OCI-LY3 (cell line): ENCODE measurements at regions not wholly inside any gene's neighbourhood (a gene's known extent, or its start where the extent isn't known, plus 50 kb on each side); places are given as distances from the start of the nearest gene placed in this dataset.

Source experiments
- H2AFZ ChIP-seq: fragments of 200-600, 300-600 bp; shearing (Covaris generic); 2 replicates; pipeline ENCODE4 v1.6.0; 2014; ENCODE audit warnings: antibody characterized with exemption, low read depth, low read length
- H3K27ac ChIP-seq: fragments of 200-600, 300-600 bp; sonication (generic); 2 replicates; pipeline ENCODE4 v1.5.1; 2014; ENCODE audit warnings: mild to moderate bottlenecking, low read length, moderate library complexity, mixed read lengths
- H3K27me3 ChIP-seq: fragments of 200-600, 300-600 bp; sonication (generic); 2 replicates; pipeline ENCODE4 v1.6.1; 2014; ENCODE audit warnings: low read depth, low read length, mixed read lengths
- H3K36me3 ChIP-seq: fragments of 200-600, 300-600 bp; sonication (generic); replicated peaks from 2 replicates; pipeline ENCODE3; 2014; ENCODE audit warnings: low read depth, low read length, mixed read lengths
- H3K4me1 ChIP-seq: fragments of 300-600, 200-600 bp; sonication (generic); 2 replicates; pipeline ENCODE4 v1.6.1; 2014; ENCODE audit warnings: low read length, mixed read lengths
- H3K4me2 ChIP-seq: fragments of 200-600, 300-600 bp; sonication (generic); 2 replicates; pipeline ENCODE4 v1.6.1; 2014; ENCODE audit warnings: low read length, mixed read lengths
- H3K4me3 ChIP-seq: fragments of 300-600, 200-600 bp; sonication (generic); 2 replicates; pipeline ENCODE4 v1.5.1; 2014; ENCODE audit warnings: antibody characterized with exemption, mild to moderate bottlenecking, low read length, moderate library complexity
- H3K79me2 ChIP-seq: fragments of 300-600, 200-600 bp; shearing (Covaris generic); 2 replicates; pipeline ENCODE4 v1.6.1; 2014; ENCODE audit warnings: mild to moderate bottlenecking, low read length, mixed read lengths
- H3K9ac ChIP-seq: fragments of 300-600, 200-600 bp; shearing (Covaris generic); 2 replicates; pipeline ENCODE4 v1.6.0; 2014; ENCODE audit warnings: mild to moderate bottlenecking, low read length, moderate library complexity
- H3K9me3 ChIP-seq: fragments of 200-600, 300-600 bp; shearing (Covaris generic); 2 replicates; pipeline ENCODE4 v1.6.1; 2014; ENCODE audit warnings: low read length, mixed read lengths; ENCODE audit not compliant: insufficient read depth
- H4K20me1 ChIP-seq: fragments of 200-600, 300-600 bp; sonication (generic); 2 replicates; pipeline ENCODE4 v1.6.1; 2016; ENCODE audit warnings: low read length, mixed read lengths; ENCODE audit not compliant: insufficient read depth
- EZH2phosphoT487 ChIP-seq: fragments of 200-600 bp; shearing (Covaris generic); IDR thresholded peaks from 2 replicates; pipeline ENCODE4 v1.6.1; 2018; ENCODE audit warnings: antibody characterized with exemption, mixed run types, low read depth
- TF ChIP-seq, protein P1 (sequence below): fragments of 200-600, 300-600 bp; sonication (generic); IDR thresholded peaks from 2 replicates; pipeline ENCODE4 v1.5.1; 2014; ENCODE audit warnings: antibody characterized with exemption, low read length, low read depth

DNA sequence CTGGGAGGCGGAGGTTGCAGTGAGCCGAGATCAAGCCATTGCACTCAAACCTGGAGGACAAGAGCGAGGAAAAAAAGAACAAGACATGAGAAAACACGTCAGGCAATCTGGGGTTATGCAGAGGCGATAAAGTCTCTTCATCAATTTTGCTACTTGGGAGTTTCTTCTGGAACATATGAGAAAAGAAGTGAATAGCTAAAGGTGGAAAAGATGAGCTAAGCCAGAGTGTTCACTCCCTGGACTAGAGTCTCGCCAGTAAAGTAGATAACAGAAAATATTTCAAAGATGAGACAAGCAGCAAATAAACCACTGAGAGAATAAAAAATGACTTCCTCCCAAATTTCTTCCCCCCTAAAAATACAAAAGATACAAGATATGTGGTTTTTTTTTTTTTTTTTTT is 188.4 kb upstream of the HES1 start:
- no peak overlapping the region for H3K9ac ChIP-seq
- H2AFZ ChIP-seq, result no peak overlapping the region
- no peak overlapping the region for H3K4me2 ChIP-seq
- H3K4me1 ChIP-seq, result no peaks in the 10 kb centered on the region
- no peaks in the 10 kb centered on the region for H3K79me2 ChIP-seq
- no peak for TF ChIP-seq EZH2phosphoT487
- TF ChIP-seq, protein P1, sequence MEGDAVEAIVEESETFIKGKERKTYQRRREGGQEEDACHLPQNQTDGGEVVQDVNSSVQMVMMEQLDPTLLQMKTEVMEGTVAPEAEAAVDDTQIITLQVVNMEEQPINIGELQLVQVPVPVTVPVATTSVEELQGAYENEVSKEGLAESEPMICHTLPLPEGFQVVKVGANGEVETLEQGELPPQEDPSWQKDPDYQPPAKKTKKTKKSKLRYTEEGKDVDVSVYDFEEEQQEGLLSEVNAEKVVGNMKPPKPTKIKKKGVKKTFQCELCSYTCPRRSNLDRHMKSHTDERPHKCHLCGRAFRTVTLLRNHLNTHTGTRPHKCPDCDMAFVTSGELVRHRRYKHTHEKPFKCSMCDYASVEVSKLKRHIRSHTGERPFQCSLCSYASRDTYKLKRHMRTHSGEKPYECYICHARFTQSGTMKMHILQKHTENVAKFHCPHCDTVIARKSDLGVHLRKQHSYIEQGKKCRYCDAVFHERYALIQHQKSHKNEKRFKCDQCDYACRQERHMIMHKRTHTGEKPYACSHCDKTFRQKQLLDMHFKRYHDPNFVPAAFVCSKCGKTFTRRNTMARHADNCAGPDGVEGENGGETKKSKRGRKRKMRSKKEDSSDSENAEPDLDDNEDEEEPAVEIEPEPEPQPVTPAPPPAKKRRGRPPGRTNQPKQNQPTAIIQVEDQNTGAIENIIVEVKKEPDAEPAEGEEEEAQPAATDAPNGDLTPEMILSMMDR, result no peak
- H3K36me3 ChIP-seq, result no peaks in the 10 kb centered on the region
- no peaks in the 10 kb centered on the region for H3K9me3 ChIP-seq
- peaks cover 26% of the 10 kb centered on the region for H3K27me3 ChIP-seq
- H3K4me3 ChIP-seq, result no peak overlapping the region
- no peak overlapping the region for H3K27ac ChIP-seq
- no peaks in the 10 kb centered on the region for H4K20me1 ChIP-seq

DNA sequence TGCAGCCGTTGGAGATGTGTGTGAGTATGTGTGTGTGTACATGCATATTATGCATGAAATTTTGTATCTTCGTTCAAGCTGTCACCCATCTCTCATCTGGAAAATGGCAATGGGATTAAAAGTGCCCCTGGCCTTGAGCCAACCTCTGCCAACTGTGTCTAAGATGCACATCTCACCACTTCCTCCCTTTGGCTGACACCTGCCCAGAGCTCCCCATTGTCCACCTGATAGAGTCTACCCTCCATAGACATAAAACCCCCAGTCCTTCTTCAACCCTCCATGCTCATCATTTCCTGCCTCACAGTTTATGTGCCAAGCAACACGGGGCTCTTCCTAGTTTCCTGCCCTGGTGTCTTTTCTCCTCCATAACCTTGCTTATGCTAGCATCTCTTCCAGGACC is 187.5 kb upstream of the HES1 start:
- H4K20me1 ChIP-seq, result no peaks in the 10 kb centered on the region
- H3K9ac ChIP-seq, result no peak overlapping the region
- peaks cover 26% of the 10 kb centered on the region for H3K27me3 ChIP-seq
- no peaks in the 10 kb centered on the region for H3K4me1 ChIP-seq
- no peak overlapping the region for H2AFZ ChIP-seq
- no peak overlapping the region for H3K4me3 ChIP-seq
- no peak overlapping the region for H3K27ac ChIP-seq
- no peaks in the 10 kb centered on the region for H3K9me3 ChIP-seq
- no peaks in the 10 kb centered on the region for H3K79me2 ChIP-seq
- no peaks in the 10 kb centered on the region for H3K36me3 ChIP-seq
- no peak overlapping the region for H3K4me2 ChIP-seq
- TF ChIP-seq, protein P1, result no peak
- TF ChIP-seq EZH2phosphoT487, result no peak

DNA sequence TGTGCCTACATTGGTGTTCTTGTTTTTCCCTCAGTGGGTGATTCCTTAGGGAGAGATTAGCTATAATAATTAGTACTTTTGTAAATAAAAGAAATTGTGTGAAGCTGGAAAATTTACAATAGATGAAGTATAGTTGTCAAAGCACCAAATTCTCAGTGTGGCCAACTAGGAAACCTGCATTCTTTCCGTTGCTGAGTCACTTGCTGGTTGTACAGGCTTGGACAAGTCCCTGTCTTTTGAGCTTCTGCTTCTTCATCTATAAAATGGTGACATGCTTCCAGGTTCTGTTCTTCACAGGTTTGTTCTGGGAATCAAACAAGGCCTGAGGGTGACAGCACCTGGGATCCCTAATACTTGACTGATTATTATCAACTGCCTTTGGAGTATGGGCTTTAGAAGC is 184.1 kb upstream of the HES1 start:
- no peaks in the 10 kb centered on the region for H4K20me1 ChIP-seq
- TF ChIP-seq, protein P1, result no peak
- no peak for TF ChIP-seq EZH2phosphoT487
- no peak overlapping the region for H2AFZ ChIP-seq
- H3K9ac ChIP-seq, result no peak overlapping the region
- no peak overlapping the region for H3K27ac ChIP-seq
- H3K79me2 ChIP-seq, result no peaks in the 10 kb centered on the region
- peaks cover 15% of the 10 kb centered on the region; the same call in 1 of the 2 replicates for H3K27me3 ChIP-seq
- no peak overlapping the region for H3K4me3 ChIP-seq
- no peak overlapping the region for H3K4me2 ChIP-seq
- H3K9me3 ChIP-seq, result peaks cover 7% of the 10 kb centered on the region; the same call in 1 of the 2 replicates
- H3K36me3 ChIP-seq, result no peaks in the 10 kb centered on the region
- no peaks in the 10 kb centered on the region for H3K4me1 ChIP-seq

DNA sequence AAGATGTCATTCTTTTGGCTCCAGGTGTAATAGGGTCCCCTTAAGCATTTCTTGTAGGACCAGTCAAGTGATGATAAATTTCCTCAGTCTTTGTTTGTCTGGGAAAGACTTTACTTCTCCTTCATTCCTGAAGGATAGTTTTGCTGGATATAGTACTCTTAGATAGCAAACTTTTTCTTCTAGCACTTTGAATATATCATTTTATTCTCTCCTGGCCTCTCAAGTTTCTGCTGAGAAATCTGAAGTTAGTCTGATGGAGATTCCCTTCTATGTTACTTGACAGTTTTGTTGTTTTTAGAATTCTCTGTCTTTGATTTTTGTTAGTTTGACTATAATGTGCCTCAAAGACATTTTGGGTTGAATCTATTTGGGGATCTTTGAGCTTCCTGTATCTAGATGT is 181.2 kb upstream of the HES1 start:
- H3K36me3 ChIP-seq, result no peaks in the 10 kb centered on the region
- TF ChIP-seq, protein P1, result no peak
- no peak for TF ChIP-seq EZH2phosphoT487
- H4K20me1 ChIP-seq, result no peaks in the 10 kb centered on the region
- H3K4me1 ChIP-seq, result no peaks in the 10 kb centered on the region
- no peak overlapping the region for H3K9ac ChIP-seq
- no peak overlapping the region for H2AFZ ChIP-seq
- H3K27ac ChIP-seq, result no peak overlapping the region
- peaks cover 7% of the 10 kb centered on the region; the same call in 1 of the 2 replicates for H3K9me3 ChIP-seq
- no peak overlapping the region for H3K4me3 ChIP-seq
- no peak overlapping the region for H3K4me2 ChIP-seq
- H3K79me2 ChIP-seq, result no peaks in the 10 kb centered on the region
- H3K27me3 ChIP-seq, result peaks cover 5% of the 10 kb centered on the region
